ENCODE measurements at regions not wholly inside any gene's neighbourhood (a gene's known extent, or its start where the extent isn't known, plus 50 kb on each side); places are given as distances from the start of the nearest gene placed in this dataset.

GRCh38 chr13:99892866-99893504 lies 78.6 kb downstream of the ZIC5 start:
- no peak for DNase-seq

GRCh38 chr13:99892196-99892613 lies 79.4 kb downstream of the ZIC5 start:
- DNase-seq, result no peak

- no peak for DNase-seq
Observed at GRCh38 chr13:99886706-99887105, 84.9 kb downstream of the ZIC5 start.

- DNase-seq, result no peak
Observed at GRCh38 chr13:99884913-99885312, 86.7 kb downstream of the ZIC5 start.

GRCh38 chr13:99883805-99884204 lies 87.8 kb downstream of the ZIC5 start:
- DNase-seq, result no peak

- no peak for DNase-seq
Observed at GRCh38 chr13:99878921-99879610, 92.5 kb downstream of the ZIC5 start.

- DNase-seq, result no peak
Observed at GRCh38 chr13:99876651-99877050, 94.9 kb downstream of the ZIC5 start.

GRCh38 chr13:99875391-99875790 lies 96.2 kb downstream of the ZIC5 start:
- DNase-seq, result no peak

- no peak for DNase-seq
Observed at GRCh38 chr13:99873832-99874430, 97.6 kb downstream of the ZIC5 start.

- no peak for DNase-seq
Observed at GRCh38 chr13:99873141-99873540, 98.4 kb downstream of the ZIC5 start.

GRCh38 chr13:99871249-99871898 lies 100.2 kb downstream of the ZIC5 start:
- DNase-seq, result peak; percentile 43

GRCh38 chr13:99870541-99870940 lies 101.0 kb downstream of the ZIC5 start:
- peak; percentile 54 for DNase-seq

- no peak for DNase-seq
Observed at GRCh38 chr13:99869830-99870229, 101.7 kb downstream of the ZIC5 start.

GRCh38 chr13:99868767-99869166 lies 102.8 kb downstream of the ZIC5 start:
- no peak for DNase-seq

- no peak for DNase-seq
Observed at GRCh38 chr13:99867535-99868257, 103.9 kb downstream of the ZIC5 start.

GRCh38 chr13:99866781-99867180 lies 104.8 kb downstream of the ZIC5 start:
- no peak for DNase-seq

GRCh38 chr13:99865420-99865930 lies 106.1 kb downstream of the ZIC5 start:
- no peak for DNase-seq

GRCh38 chr13:99864627-99864990 lies 107.0 kb downstream of the ZIC5 start:
- DNase-seq, result no peak

- DNase-seq, result no peak
Observed at GRCh38 chr13:99863789-99864626, 107.6 kb downstream of the ZIC5 start.

- DNase-seq, result no peak
Observed at GRCh38 chr13:99862244-99862643, 109.3 kb downstream of the ZIC5 start.

- DNase-seq, result no peak
Observed at GRCh38 chr13:99861771-99862170, 109.8 kb downstream of the ZIC5 start.

- DNase-seq, result no peak
Observed at GRCh38 chr13:99860745-99861144, 110.8 kb downstream of the ZIC5 start.

All from NCI-H1105 treated with DMSO at 0.1 percent for 48 hours (cell line).